ENCODE measurements at regions not wholly inside any gene's neighbourhood (a gene's known extent, or its start where the extent isn't known, plus 50 kb on each side); places are given as distances from the start of the nearest gene placed in this dataset.
"Not testable (repeated sequence)": the region's sequence is repeated elsewhere in the genome, so short reads cannot be mapped to it uniquely, and the experiment has no call there.

DNA sequence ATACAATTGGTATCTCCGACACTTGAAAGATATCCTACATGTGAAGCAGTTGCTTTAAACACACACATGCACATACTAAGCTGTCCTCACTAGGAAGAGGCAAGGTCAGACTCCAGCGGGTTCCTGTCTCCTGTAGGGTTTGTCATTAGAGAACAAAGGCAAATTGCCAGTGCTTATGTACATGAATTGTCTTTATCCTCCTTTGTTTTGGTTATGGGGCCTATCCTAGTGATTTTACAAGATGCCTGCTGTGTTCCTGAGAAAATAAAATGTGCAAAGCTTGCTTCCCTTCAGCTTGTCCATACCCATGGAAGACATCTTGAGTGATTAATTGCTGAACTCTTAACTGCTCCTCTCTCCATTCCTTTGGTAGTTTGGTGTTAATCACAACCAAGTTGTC lies 86.7 kb upstream of the SLC39A10 start:
- H2AFZ ChIP-seq (ENCODE audit: insufficient read depth, low read depth, low read length, poor library complexity, severe bottlenecking) = no peak overlapping the region
- Mint-ChIP-seq H3K4me1 (peaks cover 17% of the 10 kb centered on the region), H3K36me3 (no peaks in the 10 kb centered on the region)

DNA sequence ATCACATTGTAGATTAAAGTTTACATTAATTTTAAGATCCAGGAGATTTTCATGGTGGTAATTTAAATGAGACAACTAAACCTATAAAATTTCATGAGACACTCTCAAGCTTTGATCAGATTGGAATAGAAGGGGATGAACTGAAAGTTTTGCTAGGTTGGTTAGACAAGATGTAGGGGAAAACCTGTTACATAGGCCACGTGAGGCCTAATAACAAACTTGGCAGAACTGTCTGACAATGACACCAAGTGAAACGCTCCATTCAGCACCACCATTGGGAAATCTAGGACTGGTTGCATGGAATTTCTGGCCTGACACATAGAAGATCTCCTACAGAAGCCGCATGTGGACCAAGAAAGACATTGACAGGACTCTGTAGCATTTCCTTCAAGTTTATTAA lies 87.8 kb upstream of the SLC39A10 start:
- Histone ChIP-seq H3K36me3 (replicated peaks in 1 of 2; ENCODE audit: control insufficient read depth in 1 of 2, insufficient read depth in 2 of 2, low read length in 2 of 2) (no peaks in the 10 kb centered on the region), H3K9ac (ENCODE audit: insufficient read depth, low read length, poor library complexity, severe bottlenecking) (no peak overlapping the region), H3K4me2 (replicated peaks; ENCODE audit: extremely low read depth, low read length, poor library complexity, severe bottlenecking) (no peak overlapping the region), H3K79me2 (ENCODE audit: insufficient read depth, low read length) (no peaks in the 10 kb centered on the region), H3K27me3 (ENCODE audit: control insufficient read depth in 2 of 2, insufficient read depth in 2 of 2, low read length in 2 of 2) (no peaks in the 10 kb centered on the region), H3K4me3 (replicated peaks in 1 of 3; ENCODE audit: low read depth in 2 of 3, low read length in 3 of 3) (no peak overlapping the region), H4K20me1 (ENCODE audit: insufficient read depth, low read length) (no peaks in the 10 kb centered on the region), H2AFZ (ENCODE audit: insufficient read depth, low read depth, low read length, poor library complexity, severe bottlenecking) (no peak overlapping the region), H3K27ac (ENCODE audit: low read depth in 1 of 2, low read length in 2 of 2) (no peak overlapping the region), H3K4me1 (ENCODE audit: control insufficient read depth in 1 of 2, insufficient read depth in 2 of 2, low read length in 2 of 2) (peaks cover 3% of the 10 kb centered on the region in 2 donors), H3K9me3 (replicated peaks in 1 of 2; ENCODE audit: control insufficient read depth in 1 of 2, insufficient read depth in 1 of 2, low read length in 2 of 2) (no peaks in the 10 kb centered on the region)
- Mint-ChIP-seq H3K27ac (no peak overlapping the region), H3K36me3 (no peaks in the 10 kb centered on the region), H3K9me3 (no peaks in the 10 kb centered on the region), H3K27me3 (ENCODE audit: low read depth in 3 of 3) (no peaks in the 10 kb centered on the region), H3K4me1 (peaks cover 6% of the 10 kb centered on the region), H3K4me3 (no peak overlapping the region)
- no peak for DNase-seq
- 100% methylated on average over 1 of the region's 3 CpGs for WGBS (ENCODE audit: insufficient coverage)
- intact Hi-C loops (cut with micrococcal nuclease) = no loop called here
- TF ChIP-seq, protein P1, sequence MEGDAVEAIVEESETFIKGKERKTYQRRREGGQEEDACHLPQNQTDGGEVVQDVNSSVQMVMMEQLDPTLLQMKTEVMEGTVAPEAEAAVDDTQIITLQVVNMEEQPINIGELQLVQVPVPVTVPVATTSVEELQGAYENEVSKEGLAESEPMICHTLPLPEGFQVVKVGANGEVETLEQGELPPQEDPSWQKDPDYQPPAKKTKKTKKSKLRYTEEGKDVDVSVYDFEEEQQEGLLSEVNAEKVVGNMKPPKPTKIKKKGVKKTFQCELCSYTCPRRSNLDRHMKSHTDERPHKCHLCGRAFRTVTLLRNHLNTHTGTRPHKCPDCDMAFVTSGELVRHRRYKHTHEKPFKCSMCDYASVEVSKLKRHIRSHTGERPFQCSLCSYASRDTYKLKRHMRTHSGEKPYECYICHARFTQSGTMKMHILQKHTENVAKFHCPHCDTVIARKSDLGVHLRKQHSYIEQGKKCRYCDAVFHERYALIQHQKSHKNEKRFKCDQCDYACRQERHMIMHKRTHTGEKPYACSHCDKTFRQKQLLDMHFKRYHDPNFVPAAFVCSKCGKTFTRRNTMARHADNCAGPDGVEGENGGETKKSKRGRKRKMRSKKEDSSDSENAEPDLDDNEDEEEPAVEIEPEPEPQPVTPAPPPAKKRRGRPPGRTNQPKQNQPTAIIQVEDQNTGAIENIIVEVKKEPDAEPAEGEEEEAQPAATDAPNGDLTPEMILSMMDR (IDR thresholded peaks at IDR 0.05) = no peak

More for the DNA sequence above, 86.7 kb upstream of the SLC39A10 start:
- TF ChIP-seq, protein P1 (IDR thresholded peaks at IDR 0.05) = no peak
- Histone ChIP-seq H4K20me1 (ENCODE audit: insufficient read depth, low read length) (no peaks in the 10 kb centered on the region), H3K9me3 (replicated peaks in 1 of 2; ENCODE audit: control insufficient read depth in 1 of 2, insufficient read depth in 1 of 2, low read length in 2 of 2) (no peaks in the 10 kb centered on the region), H3K27ac (ENCODE audit: low read depth in 1 of 2, low read length in 2 of 2) (no peak overlapping the region), H3K9ac (ENCODE audit: insufficient read depth, low read length, poor library complexity, severe bottlenecking) (no peak overlapping the region), H3K4me1 (ENCODE audit: control insufficient read depth in 1 of 2, insufficient read depth in 2 of 2, low read length in 2 of 2) (peaks cover 13 to 14% of the 10 kb centered on the region in 2 donors), H3K4me2 (replicated peaks; ENCODE audit: extremely low read depth, low read length, poor library complexity, severe bottlenecking) (no peak overlapping the region), H3K27me3 (ENCODE audit: control insufficient read depth in 2 of 2, insufficient read depth in 2 of 2, low read length in 2 of 2) (no peaks in the 10 kb centered on the region), H3K36me3 (replicated peaks in 1 of 2; ENCODE audit: control insufficient read depth in 1 of 2, insufficient read depth in 2 of 2, low read length in 2 of 2) (no peaks in the 10 kb centered on the region), H3K79me2 (ENCODE audit: insufficient read depth, low read length) (no peaks in the 10 kb centered on the region), H3K4me3 (replicated peaks in 1 of 3; ENCODE audit: low read depth in 2 of 3, low read length in 3 of 3) (no peak overlapping the region)
- Mint-ChIP-seq H3K4me3 (no peak overlapping the region), H3K27me3 (ENCODE audit: low read depth in 3 of 3) (no peaks in the 10 kb centered on the region), H3K9me3 (no peaks in the 10 kb centered on the region), H3K27ac (no peak overlapping the region)
- intact Hi-C loops (cut with micrococcal nuclease) = loop anchor here in 1 of 2 donors (10.0 kb wide), 1 partner anchor 84 kb away; the partner anchor contains the start of gene SLC39A10
- no CpG with 5 or more reads among the region's 2 CpGs for WGBS (ENCODE audit: insufficient coverage)
- DNase-seq = no peak

DNA sequence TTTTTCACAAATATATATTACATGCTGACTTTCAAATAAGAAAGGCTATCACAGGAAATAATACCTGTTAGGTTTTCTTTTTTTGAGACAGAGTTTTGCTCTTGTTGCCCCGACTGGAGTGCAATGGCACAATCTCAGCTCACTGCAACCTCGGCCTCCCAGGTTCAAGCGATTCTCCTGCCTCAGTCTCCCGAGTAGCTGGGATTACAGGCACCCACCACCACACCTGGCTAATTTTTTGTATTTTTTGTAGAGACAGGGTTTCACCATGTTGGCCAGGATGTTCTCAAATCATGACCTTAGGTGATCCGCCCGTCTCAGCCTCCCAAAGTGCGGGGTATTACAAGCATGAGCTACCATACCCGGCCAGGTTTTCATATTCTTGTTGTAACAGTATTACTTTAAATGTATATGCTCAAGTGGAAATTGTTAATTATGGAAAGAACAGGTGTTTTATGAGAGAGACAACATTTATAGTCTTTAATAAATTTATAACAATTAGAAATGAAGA lies 92.3 kb upstream of the SLC39A10 start:
- H2AFZ ChIP-seq (ENCODE audit: insufficient read depth, low read depth, low read length, poor library complexity, severe bottlenecking); H3K4me2 ChIP-seq (replicated peaks; ENCODE audit: extremely low read depth, low read length, poor library complexity, severe bottlenecking); DNase-seq; H3K27ac ChIP-seq (ENCODE audit: low read depth in 1 of 2, low read length in 2 of 2); H3K4me3 Mint-ChIP-seq; H3K9me3 ChIP-seq (replicated peaks in 1 of 2; ENCODE audit: control insufficient read depth in 1 of 2, insufficient read depth in 1 of 2, low read length in 2 of 2); H3K79me2 ChIP-seq (ENCODE audit: insufficient read depth, low read length); H3K4me3 ChIP-seq (replicated peaks in 1 of 3; ENCODE audit: low read depth in 2 of 3, low read length in 3 of 3); H3K27me3 Mint-ChIP-seq (ENCODE audit: low read depth in 3 of 3); H3K9me3 Mint-ChIP-seq; H3K9ac ChIP-seq (ENCODE audit: insufficient read depth, low read length, poor library complexity, severe bottlenecking); H3K27me3 ChIP-seq (ENCODE audit: control insufficient read depth in 2 of 2, insufficient read depth in 2 of 2, low read length in 2 of 2); H4K20me1 ChIP-seq (ENCODE audit: insufficient read depth, low read length); H3K36me3 Mint-ChIP-seq; H3K36me3 ChIP-seq (replicated peaks in 1 of 2; ENCODE audit: control insufficient read depth in 1 of 2, insufficient read depth in 2 of 2, low read length in 2 of 2); H3K27ac Mint-ChIP-seq: not testable (repeated sequence)
- peaks cover 30 to 31% of the 10 kb centered on the region in 2 donors for H3K4me1 ChIP-seq (ENCODE audit: control insufficient read depth in 1 of 2, insufficient read depth in 2 of 2, low read length in 2 of 2)
- H3K4me1 Mint-ChIP-seq = peaks cover 28% of the 10 kb centered on the region
- 100% methylated on average over 1 of the region's 8 CpGs for WGBS (ENCODE audit: insufficient coverage)
- intact Hi-C loops (cut with micrococcal nuclease) = loop anchor here in 1 of 2 donors (5.0 kb wide), 1 partner anchor 93 kb away; the partner anchor contains the start of gene SLC39A10

All from CD14-positive monocyte (primary cell).